Erythroblast (primary cell): ENCODE measurements at regions not wholly inside any gene's neighbourhood (a gene's known extent, or its start where the extent isn't known, plus 50 kb on each side); places are given as distances from the start of the nearest gene placed in this dataset.

Source experiments
- GATA1 ChIP-seq: IDR thresholded peaks from 2 replicates; pipeline ENCODE4 v1.6.1; 2011; ENCODE audit warnings: low read depth, mild to moderate bottlenecking, control low read depth, low read length, moderate library complexity
- POLR2A ChIP-seq: IDR thresholded peaks from 2 replicates; pipeline ENCODE4 v1.6.1; 2011; ENCODE audit warnings: mild to moderate bottlenecking, low read length

GRCh38 chr7:117942780-117943179, 69.5 kb upstream of the CTTNBP2 start:
- TF ChIP-seq POLR2A: no peak
- TF ChIP-seq GATA1: no peak
